NB4 (cell line): ENCODE measurements at regions not wholly inside any gene's neighbourhood (a gene's known extent, or its start where the extent isn't known, plus 50 kb on each side); places are given as distances from the start of the nearest gene placed in this dataset.

Experiments
- DNase-seq: peaks from one replicate; pipeline ENCODE4 v3.0.0; 2010; ENCODE audit warnings: low read depth
- H3K4me3 ChIP-seq: one replicate; pipeline ENCODE4 v1.5.1; 2011; ENCODE audit warnings: mild to moderate bottlenecking, low read depth, low read length, moderate library complexity
- MYC ChIP-seq: IDR thresholded peaks from 2 replicates; pipeline ENCODE4 v1.6.1; 2011; ENCODE audit warnings: low read depth, low read length
- POLR2A ChIP-seq: IDR thresholded peaks from 2 replicates; pipeline ENCODE4 v1.6.1; 2011; ENCODE audit warnings: mild to moderate bottlenecking; ENCODE audit not compliant: insufficient read length; ENCODE audit errors: extremely low read depth
- TF ChIP-seq, protein P1 (sequence below): IDR thresholded peaks from 2 replicates; pipeline ENCODE4 v1.6.1; 2011; ENCODE audit warnings: low read depth, low read length
- TF ChIP-seq, protein P2 (sequence below): IDR thresholded peaks from one replicate; pipeline ENCODE4 v1.5.1; 2012; ENCODE audit warnings: low read depth, low read length

DNA sequence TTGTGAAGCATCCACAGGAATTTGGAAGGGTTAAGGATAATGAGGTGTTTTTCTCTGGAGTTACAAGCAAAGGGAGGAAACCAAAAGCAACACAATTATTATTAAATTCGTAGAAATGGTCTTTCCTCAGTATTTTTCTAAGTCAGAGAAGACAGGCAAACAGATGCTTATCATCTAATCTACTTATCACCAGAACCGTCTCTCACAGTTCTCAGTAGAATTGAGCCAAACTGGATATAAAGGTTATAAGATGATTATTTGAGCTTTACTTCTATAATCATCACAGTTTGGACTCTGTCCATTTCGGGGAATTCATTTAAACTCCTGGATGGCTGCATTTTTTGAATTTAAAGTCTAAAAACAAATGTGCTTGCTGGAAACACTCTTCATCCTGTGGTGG is 245.0 kb downstream of the KCNJ2 start:
- TF ChIP-seq POLR2A: no peak
- no peak for TF ChIP-seq MYC
- no peak overlapping the region for H3K4me3 ChIP-seq
- no peak for DNase-seq

DNA sequence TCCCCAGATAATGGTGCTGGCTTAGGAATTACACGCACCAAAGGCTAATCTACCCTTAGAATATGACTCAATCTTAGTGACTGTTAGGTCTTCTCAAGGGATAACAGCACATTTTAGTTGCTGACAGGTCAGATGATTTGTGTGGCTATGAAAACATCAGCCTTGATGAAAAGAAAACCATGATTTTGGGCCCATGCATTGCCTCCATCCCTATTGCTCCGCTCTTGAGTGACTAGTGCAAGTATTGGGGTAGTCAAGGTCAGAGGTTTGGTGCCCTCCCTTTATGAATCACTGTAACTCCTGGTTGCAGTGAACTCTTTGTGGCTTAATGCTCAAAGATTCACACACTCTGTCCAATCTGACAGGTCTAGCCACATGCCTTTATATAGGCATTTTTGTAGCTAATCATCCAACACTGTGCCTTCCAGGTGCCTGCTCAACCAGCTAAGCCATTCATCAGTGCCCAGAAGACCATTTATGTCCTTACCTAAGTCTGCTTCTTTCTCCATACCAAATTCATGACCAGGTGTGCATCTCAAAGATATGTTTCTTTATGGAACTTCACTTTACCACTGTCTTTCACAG is 251.6 kb downstream of the KCNJ2 start:
- H3K4me3 ChIP-seq: no peak overlapping the region
- TF ChIP-seq, protein P1, sequence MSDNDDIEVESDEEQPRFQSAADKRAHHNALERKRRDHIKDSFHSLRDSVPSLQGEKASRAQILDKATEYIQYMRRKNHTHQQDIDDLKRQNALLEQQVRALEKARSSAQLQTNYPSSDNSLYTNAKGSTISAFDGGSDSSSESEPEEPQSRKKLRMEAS: no peak
- TF ChIP-seq POLR2A: no peak
- TF ChIP-seq, protein P2, sequence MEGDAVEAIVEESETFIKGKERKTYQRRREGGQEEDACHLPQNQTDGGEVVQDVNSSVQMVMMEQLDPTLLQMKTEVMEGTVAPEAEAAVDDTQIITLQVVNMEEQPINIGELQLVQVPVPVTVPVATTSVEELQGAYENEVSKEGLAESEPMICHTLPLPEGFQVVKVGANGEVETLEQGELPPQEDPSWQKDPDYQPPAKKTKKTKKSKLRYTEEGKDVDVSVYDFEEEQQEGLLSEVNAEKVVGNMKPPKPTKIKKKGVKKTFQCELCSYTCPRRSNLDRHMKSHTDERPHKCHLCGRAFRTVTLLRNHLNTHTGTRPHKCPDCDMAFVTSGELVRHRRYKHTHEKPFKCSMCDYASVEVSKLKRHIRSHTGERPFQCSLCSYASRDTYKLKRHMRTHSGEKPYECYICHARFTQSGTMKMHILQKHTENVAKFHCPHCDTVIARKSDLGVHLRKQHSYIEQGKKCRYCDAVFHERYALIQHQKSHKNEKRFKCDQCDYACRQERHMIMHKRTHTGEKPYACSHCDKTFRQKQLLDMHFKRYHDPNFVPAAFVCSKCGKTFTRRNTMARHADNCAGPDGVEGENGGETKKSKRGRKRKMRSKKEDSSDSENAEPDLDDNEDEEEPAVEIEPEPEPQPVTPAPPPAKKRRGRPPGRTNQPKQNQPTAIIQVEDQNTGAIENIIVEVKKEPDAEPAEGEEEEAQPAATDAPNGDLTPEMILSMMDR: no peak
- TF ChIP-seq MYC: no peak
- DNase-seq: no peak

DNA sequence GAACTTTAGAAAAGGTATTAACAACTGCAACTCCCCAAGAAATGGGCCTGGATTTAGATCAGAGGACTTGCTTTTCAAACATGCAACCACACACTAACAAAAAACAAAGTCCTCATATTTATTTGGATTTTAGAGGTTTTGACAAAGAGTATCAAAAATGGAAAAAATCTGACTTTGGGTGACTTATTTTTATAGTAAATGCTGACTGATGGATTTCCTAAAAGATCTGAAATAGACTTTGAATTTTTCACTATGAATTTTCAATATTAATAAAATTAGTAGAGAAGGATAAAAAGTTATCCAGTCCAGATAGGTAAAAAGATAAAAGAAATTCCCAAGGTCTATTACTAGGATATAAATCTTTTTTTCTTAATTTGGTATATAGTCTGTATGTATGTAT is 253.5 kb downstream of the KCNJ2 start:
- no peak overlapping the region for H3K4me3 ChIP-seq
- no peak for TF ChIP-seq POLR2A
- TF ChIP-seq, protein P1: no peak
- no peak for TF ChIP-seq MYC
- TF ChIP-seq, protein P2: no peak
- no peak for DNase-seq

DNA sequence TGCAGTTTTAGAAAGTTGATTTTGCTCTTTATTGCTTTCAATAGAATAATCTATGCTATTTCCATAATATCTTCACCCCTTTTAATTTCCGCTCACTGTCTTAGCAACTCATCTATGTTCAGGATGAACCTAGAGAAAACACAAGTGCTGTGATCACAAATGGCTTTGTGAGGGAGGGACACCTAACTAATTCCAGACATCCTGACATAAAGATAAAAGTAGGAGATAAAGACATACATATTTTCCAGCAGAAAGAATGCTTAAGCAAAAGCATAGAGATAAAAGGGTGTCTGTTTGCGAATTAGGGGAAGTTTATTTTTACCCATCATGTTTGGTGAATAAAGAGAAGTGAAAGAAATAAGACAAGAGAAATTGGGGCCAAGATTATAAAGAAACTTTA is 254.2 kb downstream of the KCNJ2 start:
- no peak for DNase-seq
- no peak overlapping the region for H3K4me3 ChIP-seq
- TF ChIP-seq, protein P1: no peak
- TF ChIP-seq, protein P2: no peak
- no peak for TF ChIP-seq MYC
- TF ChIP-seq POLR2A: no peak

DNA sequence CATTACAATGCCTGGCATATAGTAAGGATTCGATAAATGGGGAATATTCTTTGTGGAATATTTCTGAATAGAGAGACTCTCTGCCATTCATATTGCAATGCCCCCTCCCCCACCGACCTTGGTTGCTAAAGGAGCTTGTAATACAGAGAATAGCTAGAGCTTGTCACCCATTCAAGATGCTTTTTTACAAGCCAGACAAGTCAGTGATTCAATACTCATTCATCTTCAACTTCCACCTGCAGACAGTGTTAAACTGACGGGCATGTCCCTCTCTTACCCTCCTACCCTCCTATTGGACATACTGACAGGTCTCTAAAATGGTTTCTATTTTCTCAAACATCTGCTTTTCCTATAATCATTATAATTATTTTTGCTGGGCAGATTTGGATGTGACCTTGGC is 257.4 kb downstream of the KCNJ2 start:
- no peak overlapping the region for H3K4me3 ChIP-seq
- TF ChIP-seq POLR2A (no peak), MYC (no peak)
- TF ChIP-seq, protein P1: no peak
- TF ChIP-seq, protein P2: no peak
- DNase-seq: no peak

DNA sequence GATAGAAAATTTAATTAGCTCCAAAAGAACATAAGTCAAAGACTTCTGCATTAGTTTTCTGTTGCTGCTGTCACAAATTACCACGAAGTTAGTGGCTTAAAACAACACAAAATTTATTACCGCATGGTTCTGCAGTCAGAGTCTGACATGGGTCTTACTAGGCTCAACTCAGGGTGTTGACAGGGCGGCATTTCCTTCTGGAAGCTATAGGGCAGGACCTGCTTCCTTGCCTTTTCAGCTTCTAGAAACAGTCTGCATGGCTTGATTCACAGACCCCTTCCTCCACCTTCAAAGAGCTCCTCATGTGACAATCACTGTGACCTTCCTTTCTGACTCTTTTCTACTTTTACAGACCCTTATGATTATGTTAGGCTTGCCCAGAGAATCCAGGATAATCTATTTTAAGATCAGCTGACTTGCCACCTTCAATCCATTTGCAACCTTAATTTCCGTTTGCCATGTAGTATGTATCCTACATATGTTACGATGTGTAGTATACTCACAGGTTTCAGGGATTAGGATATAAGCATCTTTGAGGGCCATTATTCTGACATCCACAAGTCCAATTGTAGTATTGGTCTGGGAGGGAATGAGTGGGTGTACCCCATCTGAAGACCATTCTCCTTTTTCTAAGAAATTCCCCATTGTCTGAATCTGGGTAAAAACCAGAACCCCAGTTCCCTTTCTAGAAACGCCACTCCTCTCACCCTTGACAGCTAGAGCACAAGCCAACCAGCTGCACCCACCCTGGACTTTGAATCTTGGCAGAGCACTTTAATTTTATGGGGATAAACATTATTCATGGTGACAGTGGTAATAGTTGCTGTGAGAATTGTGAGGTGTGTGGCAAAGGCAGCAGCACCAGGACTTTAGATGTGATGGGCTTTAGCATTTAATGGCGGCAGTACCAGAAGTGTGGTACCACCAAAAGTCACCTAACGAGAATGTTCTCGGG is 265.5 kb downstream of the KCNJ2 start:
- TF ChIP-seq, protein P2: no peak
- TF ChIP-seq, protein P1: no peak
- TF ChIP-seq MYC (no peak), POLR2A (no peak)
- H3K4me3 ChIP-seq: no peak overlapping the region
- DNase-seq: no peak
